Colonic mucosa (tissue), 4 donors: ENCODE measurements at regions not wholly inside any gene's neighbourhood (a gene's known extent, or its start where the extent isn't known, plus 50 kb on each side); places are given as distances from the start of the nearest gene placed in this dataset.

ENCODE experiments used
- DNase-seq: peaks from one replicate; pipeline ENCODE4 v3.0.0-alpha.2; 2020
- H3K27ac ChIP-seq: fragments of 200-600 bp; one replicate; pipeline ENCODE4 v1.8.0; 2021
- H3K27me3 ChIP-seq: fragments of 200-600 bp; one replicate; pipeline ENCODE4 v1.8.0; 2021
- H3K36me3 ChIP-seq: fragments of 200-600 bp; one replicate; pipeline ENCODE4 v1.8.0; 2021
- H3K4me1 ChIP-seq: fragments of 200-600 bp; one replicate; pipeline ENCODE4 v1.8.0; 2021; ENCODE audit warnings: mild to moderate bottlenecking
- H3K4me3 ChIP-seq: fragments of 200-600 bp; one replicate; pipeline ENCODE4 v1.8.0; 2021
- H3K9ac ChIP-seq, 2 donors: one replicate each; pipeline ENCODE4 v1.7.0; 2013; ENCODE audit warnings: control low read depth in 2 of 2, low read depth in 2 of 2, low read length in 2 of 2
- H3K9me3 ChIP-seq: fragments of 200-600 bp; one replicate; pipeline ENCODE4 v1.8.0; 2021
- intact Hi-C: fragments of 100-400 bp; cut with DNase I; formaldehyde crosslinking; loops from one replicate; pipeline ENCODE4 v1.14.1; 2022
- TF ChIP-seq, protein P1 (sequence below): fragments of 200-600 bp; IDR thresholded peaks from one replicate; pipeline ENCODE4 v1.8.0; 2022; ENCODE audit warnings: antibody characterized with exemption, mild to moderate bottlenecking
- donor health status: healthy.
- donor health status: DM: no; HTN: no; CAD: no.
- donor health status: DM: no; HTN: no; CAD: no.

DNA sequence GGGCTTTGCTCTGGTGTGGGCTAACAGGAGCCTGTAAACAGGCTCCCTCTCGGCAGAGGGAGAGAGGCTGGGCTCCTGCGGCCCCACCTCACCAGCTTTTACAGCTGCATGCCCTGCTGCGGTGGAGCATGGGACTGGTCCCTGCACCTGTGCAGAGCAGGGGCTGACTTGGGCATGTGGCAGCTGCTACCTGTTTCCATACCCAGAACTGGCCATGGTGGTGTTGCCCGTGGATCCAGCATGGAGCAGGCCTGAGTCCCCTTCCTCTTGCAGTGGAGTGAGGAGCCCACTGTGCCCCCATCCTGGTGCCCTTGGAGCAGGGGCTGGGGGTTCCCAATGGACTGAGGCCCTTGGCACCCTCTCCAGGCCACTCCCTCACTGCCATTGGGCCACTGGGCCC, 91.9 kb upstream of the MGMT start:
- Histone ChIP-seq H3K27ac (no peak overlapping the region), H3K9ac (no peak overlapping the region), H3K9me3 (no peaks in the 10 kb centered on the region), H3K4me1 (no peaks in the 10 kb centered on the region), H3K4me3 (no peak overlapping the region), H3K36me3 (no peaks in the 10 kb centered on the region), H3K27me3 (no peaks in the 10 kb centered on the region)
- TF ChIP-seq, protein P1, sequence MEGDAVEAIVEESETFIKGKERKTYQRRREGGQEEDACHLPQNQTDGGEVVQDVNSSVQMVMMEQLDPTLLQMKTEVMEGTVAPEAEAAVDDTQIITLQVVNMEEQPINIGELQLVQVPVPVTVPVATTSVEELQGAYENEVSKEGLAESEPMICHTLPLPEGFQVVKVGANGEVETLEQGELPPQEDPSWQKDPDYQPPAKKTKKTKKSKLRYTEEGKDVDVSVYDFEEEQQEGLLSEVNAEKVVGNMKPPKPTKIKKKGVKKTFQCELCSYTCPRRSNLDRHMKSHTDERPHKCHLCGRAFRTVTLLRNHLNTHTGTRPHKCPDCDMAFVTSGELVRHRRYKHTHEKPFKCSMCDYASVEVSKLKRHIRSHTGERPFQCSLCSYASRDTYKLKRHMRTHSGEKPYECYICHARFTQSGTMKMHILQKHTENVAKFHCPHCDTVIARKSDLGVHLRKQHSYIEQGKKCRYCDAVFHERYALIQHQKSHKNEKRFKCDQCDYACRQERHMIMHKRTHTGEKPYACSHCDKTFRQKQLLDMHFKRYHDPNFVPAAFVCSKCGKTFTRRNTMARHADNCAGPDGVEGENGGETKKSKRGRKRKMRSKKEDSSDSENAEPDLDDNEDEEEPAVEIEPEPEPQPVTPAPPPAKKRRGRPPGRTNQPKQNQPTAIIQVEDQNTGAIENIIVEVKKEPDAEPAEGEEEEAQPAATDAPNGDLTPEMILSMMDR, result no peak
- intact Hi-C loops, result no loop called here
- DNase-seq, result no peak

DNA sequence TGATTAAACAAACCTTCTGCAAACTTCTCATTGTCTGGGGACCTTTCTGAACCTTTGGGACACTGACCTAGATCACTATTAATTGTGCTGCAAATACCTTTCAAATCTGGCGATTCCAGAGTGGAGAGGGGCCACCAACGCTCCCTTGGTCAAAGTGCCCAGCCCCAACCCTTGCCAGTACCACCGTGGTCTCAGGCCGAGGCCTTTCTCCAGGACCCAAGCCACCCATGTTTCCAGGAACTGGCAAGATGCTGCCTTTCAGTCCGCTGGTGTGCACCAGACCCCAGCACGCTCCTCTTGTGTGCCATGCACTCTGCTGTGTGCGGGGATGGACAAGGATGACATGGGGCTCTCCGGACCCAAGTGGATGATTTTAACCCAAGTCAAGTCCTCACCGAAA, 91.1 kb upstream of the MGMT start:
- Histone ChIP-seq H3K4me1 (no peaks in the 10 kb centered on the region), H3K9me3 (no peaks in the 10 kb centered on the region), H3K4me3 (no peak overlapping the region), H3K36me3 (no peaks in the 10 kb centered on the region), H3K27me3 (no peaks in the 10 kb centered on the region), H3K9ac (no peak overlapping the region), H3K27ac (no peak overlapping the region)
- intact Hi-C loops, result no loop called here
- DNase-seq, result no peak
- TF ChIP-seq, protein P1, result no peak

- TF ChIP-seq, protein P1, result no peak
- Histone ChIP-seq H3K4me1 (no peaks in the 10 kb centered on the region), H3K27me3 (no peaks in the 10 kb centered on the region), H3K36me3 (no peaks in the 10 kb centered on the region), H3K4me3 (no peak overlapping the region), H3K9ac (no peak overlapping the region), H3K9me3 (no peaks in the 10 kb centered on the region), H3K27ac (no peak overlapping the region)
- no peak for DNase-seq
- intact Hi-C loops, result no loop called here
Observed at GRCh38 chr10:129380279-129380678, 86.8 kb upstream of the MGMT start.

- no peaks in the 10 kb centered on the region for H3K4me1 ChIP-seq
Observed at GRCh38 chr10:129381741-129382140, 85.3 kb upstream of the MGMT start.

GRCh38 chr10:129382401-129382800, 84.6 kb upstream of the MGMT start:
- no peak overlapping the region for H3K9ac ChIP-seq
- no peak overlapping the region for H3K4me3 ChIP-seq
- intact Hi-C loops, result no loop called here
- TF ChIP-seq, protein P1, result no peak
- H3K9me3 ChIP-seq, result no peaks in the 10 kb centered on the region
- H3K27ac ChIP-seq, result no peak overlapping the region
- no peaks in the 10 kb centered on the region for H3K36me3 ChIP-seq
- no peaks in the 10 kb centered on the region for H3K27me3 ChIP-seq
- DNase-seq, result no peak
- no peaks in the 10 kb centered on the region for H3K4me1 ChIP-seq

More at GRCh38 chr10:129381741-129382140, 85.3 kb upstream of the MGMT start:
- no peak overlapping the region for H3K4me3 ChIP-seq
- H3K9ac ChIP-seq, result no peak overlapping the region
- TF ChIP-seq, protein P1, result no peak
- no peak for DNase-seq
- no peaks in the 10 kb centered on the region for H3K36me3 ChIP-seq
- H3K27me3 ChIP-seq, result no peaks in the 10 kb centered on the region
- H3K27ac ChIP-seq, result no peak overlapping the region
- intact Hi-C loops, result no loop called here
- no peaks in the 10 kb centered on the region for H3K9me3 ChIP-seq

GRCh38 chr10:129383651-129384050, 83.4 kb upstream of the MGMT start:
- intact Hi-C loops, result no loop called here
- TF ChIP-seq, protein P1, result no peak
- no peaks in the 10 kb centered on the region for H3K36me3 ChIP-seq
- no peak overlapping the region for H3K27ac ChIP-seq
- H3K4me3 ChIP-seq, result no peak overlapping the region
- no peaks in the 10 kb centered on the region for H3K9me3 ChIP-seq
- H3K9ac ChIP-seq, result no peak overlapping the region
- no peaks in the 10 kb centered on the region for H3K4me1 ChIP-seq
- DNase-seq, result no peak
- no peaks in the 10 kb centered on the region for H3K27me3 ChIP-seq
